ENCODE measurements at regions not wholly inside any gene's neighbourhood (a gene's known extent, or its start where the extent isn't known, plus 50 kb on each side); places are given as distances from the start of the nearest gene placed in this dataset.
A peak's percentile ranks its signal among the peaks of the same experiment; 100 is the strongest.

GRCh38 chr7:25870574-25870973 is 281.4 kb upstream of the NFE2L3 start:
- intact Hi-C loops (cut with micrococcal nuclease; ENCODE audit: unreplicated experiment), result loop anchor here (5.0 kb wide), 1 partner anchor 1272 kb away; the partner anchor contains the start of gene HOXA5
- Histone ChIP-seq H3K9me3 (ENCODE audit: low read depth, low read length, poor library complexity, severe bottlenecking) (no peaks in the 10 kb centered on the region), H3K27me3 (replicated peaks; ENCODE audit: insufficient read depth, low read depth, low read length, poor library complexity) (peaks cover 100% of the 10 kb centered on the region), H3K4me3 (ENCODE audit: low read depth, low read length, poor library complexity, severe bottlenecking) (no peak overlapping the region), H3K4me1 (ENCODE audit: insufficient read depth, low read length, poor library complexity, severe bottlenecking) (no peaks in the 10 kb centered on the region), H3K36me3 (ENCODE audit: insufficient read depth, low read length, poor library complexity, severe bottlenecking) (no peaks in the 10 kb centered on the region), H3K27ac (ENCODE audit: low read depth, low read length, poor library complexity, severe bottlenecking) (no peak overlapping the region)
- DNase-seq (ENCODE audit: low spot score), result no peak
- POLR2A ChIA-PET (ENCODE audit: low non-redundant PET), result no interaction called here
- BruUV-seq (replicated peaks), result no TSS peak
- CTCF ChIA-PET, result no interaction called here
- TF ChIP-seq CTCF (conservative IDR thresholded peaks at IDR 0.05; ENCODE audit: low read depth, low read length), result no peak
- TF ChIP-seq EZH2 (IDR thresholded peaks at IDR 0.05; ENCODE audit: borderline replicate concordance, low read depth, low read length, poor library complexity, severe bottlenecking), result no peak

GRCh38 chr7:25876092-25876491 is 275.9 kb upstream of the NFE2L3 start:
- intact Hi-C loops (cut with micrococcal nuclease; ENCODE audit: unreplicated experiment), result loop anchor here (5.0 kb wide), 1 partner anchor 791 kb away; no protein-coding TSS in a partner anchor
- ChIA-PET CTCF (interaction anchor here (0.5 kb wide), 1 partner anchor 494 kb away, joined by 3 read pairs; no protein-coding TSS in a partner anchor), POLR2A (ENCODE audit: low non-redundant PET) (no interaction called here)
- no peaks in the 10 kb centered on the region for H3K9me3 ChIP-seq (ENCODE audit: low read depth, low read length, poor library complexity, severe bottlenecking)
- no peak for DNase-seq (ENCODE audit: low spot score)
- H3K27me3 ChIP-seq (replicated peaks; ENCODE audit: insufficient read depth, low read depth, low read length, poor library complexity), result peaks cover 82% of the 10 kb centered on the region
- no peak overlapping the region for H3K27ac ChIP-seq (ENCODE audit: low read depth, low read length, poor library complexity, severe bottlenecking)
- BruUV-seq (replicated peaks), result no TSS peak
- no peak overlapping the region for H3K4me3 ChIP-seq (ENCODE audit: low read depth, low read length, poor library complexity, severe bottlenecking)
- no peaks in the 10 kb centered on the region for H3K36me3 ChIP-seq (ENCODE audit: insufficient read depth, low read length, poor library complexity, severe bottlenecking)
- peaks cover 13% of the 10 kb centered on the region for H3K4me1 ChIP-seq (ENCODE audit: insufficient read depth, low read length, poor library complexity, severe bottlenecking)
- no peak for TF ChIP-seq CTCF (conservative IDR thresholded peaks at IDR 0.05; ENCODE audit: low read depth, low read length)
- no peak for TF ChIP-seq EZH2 (IDR thresholded peaks at IDR 0.05; ENCODE audit: borderline replicate concordance, low read depth, low read length, poor library complexity, severe bottlenecking)

GRCh38 chr7:25877802-25878789 is 273.9 kb upstream of the NFE2L3 start:
- Histone ChIP-seq H3K4me1 (ENCODE audit: insufficient read depth, low read length, poor library complexity, severe bottlenecking) (peaks cover 13% of the 10 kb centered on the region), H3K36me3 (ENCODE audit: insufficient read depth, low read length, poor library complexity, severe bottlenecking) (no peaks in the 10 kb centered on the region), H3K27me3 (replicated peaks; ENCODE audit: insufficient read depth, low read depth, low read length, poor library complexity) (peaks cover 82% of the 10 kb centered on the region), H3K27ac (ENCODE audit: low read depth, low read length, poor library complexity, severe bottlenecking) (no peak overlapping the region), H3K9me3 (ENCODE audit: low read depth, low read length, poor library complexity, severe bottlenecking) (no peaks in the 10 kb centered on the region), H3K4me3 (ENCODE audit: low read depth, low read length, poor library complexity, severe bottlenecking) (no peak overlapping the region)
- intact Hi-C loops (cut with micrococcal nuclease; ENCODE audit: unreplicated experiment), result loop anchor here (5.0 kb wide), 1 partner anchor 789 kb away; no protein-coding TSS in a partner anchor
- ChIA-PET CTCF (no interaction called here), POLR2A (ENCODE audit: low non-redundant PET) (no interaction called here)
- TF ChIP-seq EZH2 (IDR thresholded peaks at IDR 0.05; ENCODE audit: borderline replicate concordance, low read depth, low read length, poor library complexity, severe bottlenecking), result no peak
- no peak for TF ChIP-seq CTCF (conservative IDR thresholded peaks at IDR 0.05; ENCODE audit: low read depth, low read length)
- BruUV-seq (replicated peaks), result no TSS peak
- DNase-seq (ENCODE audit: low spot score), result peak; percentile 70
